Activated naive CD4-positive, alpha-beta T cell treated with anti-CD3 and anti-CD28 coated beads, Interleukin-2, amount 50 U/mL, for 72 hours (primary cell): ENCODE measurements at regions not wholly inside any gene's neighbourhood (a gene's known extent, or its start where the extent isn't known, plus 50 kb on each side); places are given as distances from the start of the nearest gene placed in this dataset.

ENCODE experiments used
- ATAC-seq, 2 donors: fragments of 150-1000 bp; cut with Tn5 transposase; 2 replicates each; pipeline ENCODE4 v1.10.0; 2021; ENCODE audit warnings: mild to moderate bottlenecking in 2 of 2, moderate library complexity in 2 of 2
- DNase-seq, 2 donors: peaks; one replicate each; pipeline ENCODE4 v3.0.0; 2021 to 2022; ENCODE audit warnings: low spot score in 2 of 2
- H3K27ac Mint-ChIP-seq, 2 donors: one replicate each; pipeline ENCODE4 v1.8.0; 2022; ENCODE audit warnings: mild to moderate bottlenecking in 2 of 2, mixed read lengths in 2 of 2
- H3K36me3 Mint-ChIP-seq, 2 donors: one replicate each; pipeline ENCODE4 v1.8.0; 2022; ENCODE audit warnings: mixed read lengths in 2 of 2
- H3K9me3 Mint-ChIP-seq, 2 donors: one replicate each; pipeline ENCODE4 v1.8.0; 2022; ENCODE audit warnings: mixed read lengths in 2 of 2

DNA sequence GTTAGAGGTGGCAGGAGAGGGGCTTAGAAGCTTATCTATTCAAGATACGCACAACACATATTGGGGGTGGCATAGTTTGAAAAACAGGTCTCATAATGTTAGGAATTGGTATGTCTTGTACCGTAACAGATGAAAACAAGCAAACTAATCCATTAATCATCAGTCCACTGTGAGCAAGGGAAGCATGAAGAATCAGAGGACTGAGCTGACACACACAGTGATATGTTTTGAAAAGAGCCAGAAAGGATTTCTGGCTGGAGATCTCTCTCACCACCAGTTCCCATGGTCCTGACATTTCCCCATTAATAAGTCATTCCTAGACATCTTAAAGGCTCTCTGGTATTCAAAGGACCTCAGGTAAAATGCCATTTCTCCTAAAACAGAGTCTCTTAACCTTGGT, 158.8 kb upstream of the PHACTR1 start:
- DNase-seq (no peak), ATAC-seq (no peak)
- no peak overlapping the region for H3K27ac Mint-ChIP-seq
- H3K9me3 Mint-ChIP-seq, result peaks cover 0 to 13% of the 10 kb centered on the region in 2 donors
- peaks cover 0 to 14% of the 10 kb centered on the region in 2 donors for H3K36me3 Mint-ChIP-seq

DNA sequence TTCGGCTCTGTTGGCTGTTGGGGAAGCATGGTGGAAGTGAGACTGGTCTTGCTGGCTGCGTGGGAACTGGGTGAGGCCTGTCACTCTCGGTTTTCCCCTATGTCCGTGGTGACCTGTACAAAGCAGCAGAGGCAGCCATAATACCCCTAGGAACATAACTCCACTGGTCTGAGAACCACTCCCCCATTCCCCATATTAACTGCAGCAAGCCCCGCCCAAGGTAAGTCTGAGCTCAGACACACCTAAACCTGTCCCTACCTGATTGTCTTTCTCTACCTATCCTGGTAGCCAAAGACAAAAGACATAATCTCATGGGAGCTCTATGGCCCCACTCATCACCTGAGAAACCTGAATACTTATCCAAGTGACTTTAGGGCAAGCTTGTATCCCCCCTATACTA, 156.3 kb upstream of the PHACTR1 start:
- Mint-ChIP-seq H3K27ac (no peak overlapping the region), H3K9me3 (peaks cover 0 to 19% of the 10 kb centered on the region in 2 donors), H3K36me3 (peaks cover 0 to 14% of the 10 kb centered on the region in 2 donors)
- DNase-seq, result no peak
- ATAC-seq, result no peak

DNA sequence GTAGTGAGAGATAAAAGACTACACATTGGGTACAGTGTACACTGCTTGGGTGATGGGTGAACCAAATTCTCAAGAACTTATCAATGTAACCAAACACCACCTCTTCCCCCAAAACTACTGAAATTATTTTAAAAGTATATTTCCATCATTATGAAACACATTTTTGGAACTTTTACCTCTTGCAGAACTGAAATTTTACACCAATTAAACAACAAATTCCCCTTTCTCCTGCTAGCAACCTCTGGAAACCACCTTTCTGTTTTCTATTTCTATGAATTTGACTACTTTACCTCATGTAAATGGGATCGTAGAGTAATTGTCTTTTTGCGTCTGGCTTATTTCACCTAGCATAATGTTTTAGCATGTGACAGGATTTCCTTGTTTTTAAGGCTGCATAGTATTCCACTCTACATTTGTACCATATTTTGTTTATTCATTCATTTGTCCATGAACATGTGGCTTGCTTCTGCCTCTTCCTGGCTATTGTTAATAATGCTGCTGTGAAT, 149.9 kb upstream of the PHACTR1 start:
- H3K36me3 Mint-ChIP-seq, result peaks cover 0 to 4% of the 10 kb centered on the region in 2 donors
- H3K27ac Mint-ChIP-seq, result no peak overlapping the region
- H3K9me3 Mint-ChIP-seq, result peaks cover 4 to 9% of the 10 kb centered on the region in 2 donors
- DNase-seq (no peak), ATAC-seq (no peak)

DNA sequence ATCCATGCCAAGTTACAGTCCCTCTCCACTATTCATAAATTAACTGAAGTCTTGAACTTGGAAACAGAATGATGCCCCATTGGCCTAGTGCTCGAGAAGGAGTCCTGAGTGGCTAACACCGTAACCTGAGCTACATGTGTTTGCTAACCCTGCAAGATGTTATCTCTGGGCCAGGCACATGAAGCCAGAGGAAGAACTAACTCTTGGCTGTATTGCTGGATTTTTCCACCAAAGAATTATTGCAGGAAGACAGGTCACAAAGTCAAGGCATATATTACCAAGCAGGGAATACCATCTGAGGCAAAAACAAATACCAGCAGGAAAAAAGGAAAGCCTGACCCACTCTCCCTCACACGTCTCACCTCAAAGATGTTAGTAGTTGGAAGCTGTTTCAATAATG, 148.9 kb upstream of the PHACTR1 start:
- ATAC-seq (no peak), DNase-seq (no peak)
- Mint-ChIP-seq H3K36me3 (peaks cover 0 to 4% of the 10 kb centered on the region in 2 donors), H3K9me3 (peaks cover 4 to 9% of the 10 kb centered on the region in 2 donors), H3K27ac (no peak overlapping the region)

DNA sequence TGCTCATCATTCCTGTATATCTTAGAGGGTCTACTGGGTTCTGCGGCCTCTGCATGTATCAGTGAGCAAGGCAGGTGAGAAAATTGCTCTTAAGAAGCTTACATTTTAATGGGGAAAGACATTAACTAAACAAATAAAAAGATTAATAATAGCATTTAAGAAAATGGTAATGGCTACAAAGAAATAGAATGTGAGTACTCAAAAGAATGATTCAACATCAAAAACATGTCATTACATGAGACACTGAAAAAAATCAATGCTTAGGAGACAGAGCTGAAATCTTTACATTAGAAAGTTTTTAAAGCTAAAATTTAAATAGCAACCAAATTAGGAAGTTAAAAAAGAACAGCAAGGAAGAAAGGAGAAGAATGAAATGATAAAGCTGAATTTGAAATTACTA, 146.9 kb upstream of the PHACTR1 start:
- Mint-ChIP-seq H3K36me3 (peaks cover 0 to 4% of the 10 kb centered on the region in 2 donors), H3K9me3 (peaks cover 4 to 6% of the 10 kb centered on the region in 2 donors), H3K27ac (no peak overlapping the region)
- ATAC-seq, result no peak
- DNase-seq, result no peak

DNA sequence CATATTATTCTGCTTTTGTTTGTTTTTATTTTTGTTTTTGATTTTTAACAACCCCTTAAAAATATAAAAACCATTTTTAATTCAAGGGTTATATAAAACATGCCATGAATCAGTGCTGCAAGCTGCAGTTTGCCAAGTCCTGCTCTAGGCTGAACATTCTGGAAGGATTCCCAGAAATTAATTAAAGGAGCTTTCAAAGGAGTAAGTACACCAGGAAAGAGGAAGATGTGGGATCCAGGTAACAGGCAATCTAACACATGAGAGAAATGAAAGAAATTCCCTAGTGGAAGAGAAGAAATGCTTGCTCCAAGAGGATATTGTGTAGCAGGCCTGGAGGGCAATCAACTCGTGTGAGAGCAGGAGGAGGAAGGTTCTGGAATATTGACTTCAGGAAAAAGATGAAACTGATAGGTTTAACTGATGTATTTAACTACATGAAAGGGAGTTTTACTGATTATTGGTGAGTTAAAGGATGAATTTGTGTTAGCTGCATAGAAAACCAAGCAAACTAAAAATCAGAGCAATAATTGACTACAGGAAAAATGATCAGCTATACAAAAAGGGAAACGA, 146.0 kb upstream of the PHACTR1 start:
- Mint-ChIP-seq H3K9me3 (peaks cover 2% of the 10 kb centered on the region in 2 donors), H3K27ac (no peak overlapping the region), H3K36me3 (peaks cover 0 to 2% of the 10 kb centered on the region in 2 donors)
- ATAC-seq (no peak), DNase-seq (no peak)

DNA sequence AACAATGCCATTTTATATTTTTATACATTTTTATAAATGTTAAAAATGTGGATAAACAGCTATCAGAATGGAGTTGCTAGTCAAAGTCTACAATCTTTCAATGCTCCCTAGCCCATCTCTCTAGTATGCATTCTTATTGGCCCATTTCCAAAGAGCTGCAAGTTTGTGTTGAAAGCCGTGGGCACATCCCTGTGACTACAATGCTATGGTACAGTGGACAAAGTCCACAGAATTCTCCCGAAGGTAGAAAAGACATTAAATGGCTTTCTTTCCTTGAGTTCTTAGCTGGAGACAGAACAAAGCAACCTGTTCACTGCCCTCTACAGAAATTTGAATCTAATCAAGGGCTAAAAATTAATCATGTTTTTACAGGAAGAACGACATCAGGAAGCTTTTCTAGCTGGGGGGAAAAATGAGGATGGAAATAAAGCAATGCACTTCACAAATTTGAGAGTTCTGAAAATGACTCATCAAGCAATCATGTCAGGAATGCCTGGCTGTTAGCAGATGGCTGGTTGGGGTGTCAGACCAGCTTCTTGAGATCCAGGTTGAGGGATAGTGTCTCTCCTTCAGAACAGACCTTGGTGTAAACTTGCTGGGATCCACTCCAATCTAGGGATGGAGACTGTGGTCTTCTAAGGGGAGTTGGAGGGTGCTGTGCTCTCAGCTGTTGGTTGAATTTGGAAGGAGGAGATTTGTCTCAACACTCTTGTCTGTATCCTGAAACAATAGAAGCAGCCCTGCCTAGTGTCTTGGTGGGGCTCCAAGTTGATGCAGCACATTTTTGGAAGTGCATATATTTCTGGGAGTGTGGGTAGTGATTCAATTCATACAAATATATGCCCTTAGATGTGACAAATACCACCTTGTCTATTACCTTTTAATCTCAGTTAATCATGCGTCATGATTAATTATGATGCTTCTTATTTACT, 143.4 kb upstream of the PHACTR1 start:
- no peaks in the 10 kb centered on the region for H3K9me3 Mint-ChIP-seq
- no peaks in the 10 kb centered on the region for H3K36me3 Mint-ChIP-seq
- DNase-seq (no peak), ATAC-seq (no peak)
- H3K27ac Mint-ChIP-seq, result no peak overlapping the region

DNA sequence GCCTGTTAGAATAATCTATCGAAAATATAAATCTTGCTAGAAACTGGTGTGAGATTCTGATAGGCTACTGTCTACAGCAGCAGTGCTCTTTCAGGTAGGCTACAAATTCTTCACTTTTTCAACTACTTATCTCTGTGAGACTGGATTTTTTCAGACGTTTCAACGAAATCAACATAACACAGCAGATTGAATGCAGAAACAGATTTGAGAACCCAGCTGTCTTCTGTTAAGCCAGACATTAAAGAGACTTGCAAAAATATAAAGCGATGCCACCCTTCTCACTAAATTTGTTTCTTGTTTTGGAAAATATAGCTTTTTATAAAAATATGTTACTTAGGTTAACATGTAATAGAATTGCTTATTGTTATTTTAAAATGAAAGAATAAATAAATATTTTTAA, 140.6 kb upstream of the PHACTR1 start:
- no peak for DNase-seq
- H3K27ac Mint-ChIP-seq, result no peak overlapping the region
- ATAC-seq, result no peak
- H3K36me3 Mint-ChIP-seq, result no peaks in the 10 kb centered on the region
- no peaks in the 10 kb centered on the region for H3K9me3 Mint-ChIP-seq

DNA sequence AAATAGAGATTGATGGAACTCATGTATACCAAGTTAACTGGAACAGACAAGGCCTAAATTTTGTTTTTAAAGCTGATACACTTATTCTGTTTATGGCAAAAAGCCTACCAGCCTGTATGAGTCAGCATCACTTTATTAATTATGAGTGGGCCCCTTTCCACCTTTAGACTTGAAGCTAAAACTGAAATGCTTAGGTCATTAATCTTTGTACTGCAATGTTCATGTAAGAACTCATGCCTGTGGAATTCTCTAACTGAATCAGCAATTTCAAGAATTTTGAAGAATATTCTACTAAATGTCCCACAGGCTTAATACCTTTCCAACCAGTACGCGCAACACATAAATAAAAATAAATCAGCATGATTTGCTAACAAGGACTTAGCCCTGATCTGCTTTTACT, 140.2 kb upstream of the PHACTR1 start:
- no peak overlapping the region for H3K27ac Mint-ChIP-seq
- no peaks in the 10 kb centered on the region for H3K9me3 Mint-ChIP-seq
- ATAC-seq (no peak), DNase-seq (no peak)
- H3K36me3 Mint-ChIP-seq, result no peaks in the 10 kb centered on the region

DNA sequence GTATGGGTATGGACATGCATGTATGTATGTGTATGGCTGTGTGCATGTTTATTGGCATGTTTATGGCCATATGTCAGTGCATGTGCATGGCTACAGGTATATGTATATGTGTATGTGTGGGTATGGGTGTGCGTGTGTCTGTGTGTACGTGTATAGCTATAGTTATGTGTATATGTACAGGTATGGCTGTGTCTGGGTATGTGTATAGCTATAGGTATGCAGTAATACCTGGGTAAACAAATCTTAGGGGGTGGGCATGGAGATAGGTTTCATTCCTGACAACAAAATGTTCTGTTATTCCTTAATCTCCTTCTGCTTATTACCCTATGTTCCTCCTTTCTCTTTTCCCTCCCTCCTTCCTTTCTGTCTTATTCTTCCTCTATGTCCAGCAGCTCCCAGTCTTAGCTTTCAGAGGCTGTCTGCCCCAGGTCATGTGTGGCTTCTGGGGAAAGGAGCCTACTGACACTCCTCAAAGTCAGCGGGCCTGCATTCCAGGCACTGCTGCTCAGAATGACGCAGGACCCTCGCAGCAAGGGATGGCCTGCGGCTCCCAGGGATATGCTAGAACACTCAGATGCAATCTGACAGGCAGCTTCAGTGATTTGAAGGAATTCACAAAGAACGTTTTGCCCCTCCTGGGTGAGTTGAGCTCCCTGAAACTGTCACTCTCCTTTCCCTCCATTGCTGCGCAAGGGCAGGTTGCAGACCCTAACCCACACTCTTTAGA, 139.3 kb upstream of the PHACTR1 start:
- Mint-ChIP-seq H3K27ac (no peak overlapping the region), H3K9me3 (no peaks in the 10 kb centered on the region), H3K36me3 (no peaks in the 10 kb centered on the region)
- no peak for ATAC-seq
- DNase-seq, result no peak

DNA sequence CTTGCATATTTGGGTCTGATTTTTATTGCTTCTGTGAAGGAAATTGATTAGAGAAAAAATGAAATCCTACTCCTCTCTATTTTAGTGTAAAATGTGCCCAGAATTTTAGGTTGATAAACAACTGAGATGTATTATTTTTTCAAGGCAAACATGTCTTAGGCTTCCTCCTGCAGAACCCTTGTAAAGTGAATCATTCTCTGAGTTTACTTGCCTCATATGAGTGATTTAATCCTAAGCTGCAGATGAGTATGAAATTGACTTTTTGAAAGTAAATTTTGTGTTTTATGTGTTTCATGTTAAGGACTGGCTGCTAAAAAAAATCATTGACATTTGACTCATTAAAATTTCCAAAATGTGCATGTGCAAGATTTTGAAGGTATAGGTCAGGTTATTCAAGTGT, 138.5 kb upstream of the PHACTR1 start:
- H3K27ac Mint-ChIP-seq, result no peak overlapping the region
- no peaks in the 10 kb centered on the region for H3K36me3 Mint-ChIP-seq
- H3K9me3 Mint-ChIP-seq, result no peaks in the 10 kb centered on the region
- no peak for DNase-seq
- no peak for ATAC-seq

DNA sequence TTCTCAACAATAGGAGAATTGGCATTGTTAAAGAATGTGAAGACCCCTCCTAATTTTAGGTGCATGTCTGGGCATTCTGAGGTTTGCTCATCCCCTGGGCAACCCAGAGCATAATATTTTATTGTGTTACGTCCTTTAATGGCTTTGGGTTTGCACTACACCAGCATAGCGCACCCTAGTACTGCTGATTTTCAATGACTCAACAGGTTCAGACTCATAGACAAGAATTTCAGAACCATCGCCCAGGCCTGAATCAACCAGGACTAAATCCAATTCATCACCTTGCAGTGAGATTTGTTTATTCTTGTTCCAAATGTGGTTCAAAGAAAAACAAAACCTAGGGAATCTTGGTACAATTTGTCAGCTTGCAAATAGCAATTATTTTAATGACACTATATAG, 137.8 kb upstream of the PHACTR1 start:
- no peaks in the 10 kb centered on the region for H3K36me3 Mint-ChIP-seq
- DNase-seq, result no peak
- H3K27ac Mint-ChIP-seq, result no peak overlapping the region
- H3K9me3 Mint-ChIP-seq, result no peaks in the 10 kb centered on the region
- no peak for ATAC-seq

DNA sequence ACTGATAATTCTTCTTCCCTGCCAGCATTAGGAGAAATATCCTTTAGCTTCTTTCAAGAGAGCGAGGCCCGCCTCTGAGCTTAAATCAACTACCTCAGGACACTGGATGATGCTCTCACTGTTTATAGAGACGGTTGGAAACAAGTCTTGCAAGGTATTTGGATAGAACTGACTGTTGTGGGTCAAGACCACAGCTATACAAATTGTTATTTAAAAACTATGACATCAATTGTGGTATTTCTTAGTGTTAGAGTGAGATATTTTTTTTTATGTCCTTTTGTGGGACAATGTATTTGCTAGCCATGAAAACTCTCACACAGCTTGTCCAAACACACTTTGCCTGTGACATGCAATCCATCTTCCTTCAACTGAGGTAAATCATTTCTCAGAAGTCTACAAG, 136.3 kb upstream of the PHACTR1 start:
- Mint-ChIP-seq H3K36me3 (no peaks in the 10 kb centered on the region), H3K27ac (no peak overlapping the region), H3K9me3 (no peaks in the 10 kb centered on the region)
- ATAC-seq (no peak), DNase-seq (no peak)

DNA sequence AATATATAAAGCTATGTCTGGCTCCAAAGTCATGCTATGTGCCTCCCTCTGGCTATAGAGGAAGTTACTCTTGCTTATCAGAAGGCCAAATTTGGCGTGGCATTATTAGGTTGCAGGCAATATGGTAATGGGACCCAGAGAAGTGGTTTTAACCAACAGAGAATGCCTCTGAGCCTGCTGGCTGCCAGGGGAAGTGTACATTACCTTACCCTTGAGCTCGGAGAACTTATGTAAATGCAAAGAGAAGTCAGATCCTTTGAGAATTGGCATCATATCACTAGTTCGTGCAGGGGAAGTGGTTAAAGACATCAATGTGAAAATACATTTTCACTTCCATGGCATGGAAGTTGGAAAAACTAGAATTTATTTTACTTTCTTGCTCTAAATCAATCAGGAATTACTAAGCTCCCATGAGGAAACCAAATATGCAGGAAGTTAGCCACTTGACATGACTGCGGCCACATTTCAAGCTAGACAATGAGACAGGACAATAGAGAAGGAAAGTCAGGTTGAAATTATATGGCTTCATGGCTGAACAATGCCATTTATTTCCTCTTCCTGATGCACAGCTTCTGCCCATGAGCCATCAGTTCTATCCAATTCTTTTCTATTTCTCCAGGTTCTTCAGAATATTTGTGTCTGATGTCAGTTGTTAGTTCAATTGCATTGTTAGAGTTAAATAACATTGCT, 134.0 kb upstream of the PHACTR1 start:
- ATAC-seq, result no peak

DNA sequence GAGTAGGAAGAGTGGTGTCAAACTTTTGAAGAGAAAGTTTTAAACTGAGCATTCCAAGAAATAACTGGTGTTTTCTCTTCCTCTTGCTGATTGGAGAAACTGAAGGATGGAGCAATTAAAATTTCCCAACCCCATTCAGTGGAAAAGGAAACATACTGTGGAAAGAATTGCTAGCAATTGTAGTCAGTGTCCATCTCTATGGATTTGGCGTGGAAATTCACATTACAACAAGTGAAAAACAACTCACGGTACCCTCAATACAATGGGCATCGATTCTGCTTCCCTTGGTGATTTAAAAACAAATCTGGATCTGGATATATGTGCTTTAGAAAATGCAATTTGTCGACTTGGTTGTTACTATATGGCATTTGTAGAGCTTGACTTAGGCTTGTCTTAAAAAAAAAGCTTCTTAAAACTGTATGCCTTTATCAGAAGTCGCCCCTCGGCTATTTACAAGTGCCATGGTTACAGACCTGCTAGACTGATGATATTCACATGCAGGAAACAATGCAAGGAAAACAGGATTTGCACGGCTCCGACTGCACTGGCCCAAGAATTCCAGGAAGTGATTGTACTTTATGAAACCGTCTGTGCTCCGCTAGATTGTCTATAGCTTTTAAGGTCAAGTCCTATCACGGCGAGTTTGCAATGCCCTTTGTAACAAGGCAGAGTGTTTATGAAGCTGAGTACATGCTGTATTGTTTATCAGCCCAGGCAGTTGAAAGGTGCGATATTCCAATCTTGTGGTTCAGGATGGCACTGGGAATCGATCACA, 131.7 kb upstream of the PHACTR1 start:
- Mint-ChIP-seq H3K36me3 (no peaks in the 10 kb centered on the region), H3K9me3 (no peaks in the 10 kb centered on the region), H3K27ac (no peak overlapping the region)
- no peak for DNase-seq
- no peak for ATAC-seq

More for the DNA sequence above, 134.0 kb upstream of the PHACTR1 start:
- DNase-seq, result no peak
- H3K27ac Mint-ChIP-seq, result no peak overlapping the region
- H3K9me3 Mint-ChIP-seq, result no peaks in the 10 kb centered on the region
- no peaks in the 10 kb centered on the region for H3K36me3 Mint-ChIP-seq

DNA sequence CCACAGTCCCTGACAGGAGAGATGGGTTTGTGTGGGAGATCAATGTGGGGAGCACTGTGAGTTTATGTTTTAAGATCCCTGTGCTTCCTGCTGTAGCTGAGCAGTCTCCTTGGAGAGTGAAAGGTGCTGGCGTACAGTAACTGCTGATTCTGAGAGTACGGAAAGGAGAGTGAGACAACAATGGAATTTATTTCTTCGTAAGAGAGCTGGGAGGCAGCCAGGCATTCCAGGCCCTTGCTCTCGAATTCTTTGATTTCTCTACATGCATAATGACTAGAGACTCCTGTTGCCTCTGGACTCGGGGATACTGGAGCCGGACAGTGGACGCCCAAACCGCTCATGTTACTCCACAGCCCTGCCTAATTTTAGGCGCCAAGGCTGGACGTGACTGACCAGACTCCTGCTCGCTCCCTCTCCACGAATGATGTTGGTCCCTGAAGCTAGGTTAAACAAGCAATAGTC, 131.0 kb upstream of the PHACTR1 start:
- DNase-seq, result no peak
- no peak overlapping the region for H3K27ac Mint-ChIP-seq
- H3K36me3 Mint-ChIP-seq, result no peaks in the 10 kb centered on the region
- no peaks in the 10 kb centered on the region for H3K9me3 Mint-ChIP-seq
- ATAC-seq, result no peak
